HG02943 (cell line): ENCODE measurements at regions not wholly inside any gene's neighbourhood (a gene's known extent, or its start where the extent isn't known, plus 50 kb on each side); places are given as distances from the start of the nearest gene placed in this dataset.

Experiments
- ATAC-seq: cut with Tn5 transposase; IDR thresholded peaks from one replicate; pipeline ENCODE4 v1.9.1; 2021; ENCODE audit warnings: mild to moderate bottlenecking, low read depth, moderate library complexity; ENCODE audit not compliant: unreplicated experiment

DNA sequence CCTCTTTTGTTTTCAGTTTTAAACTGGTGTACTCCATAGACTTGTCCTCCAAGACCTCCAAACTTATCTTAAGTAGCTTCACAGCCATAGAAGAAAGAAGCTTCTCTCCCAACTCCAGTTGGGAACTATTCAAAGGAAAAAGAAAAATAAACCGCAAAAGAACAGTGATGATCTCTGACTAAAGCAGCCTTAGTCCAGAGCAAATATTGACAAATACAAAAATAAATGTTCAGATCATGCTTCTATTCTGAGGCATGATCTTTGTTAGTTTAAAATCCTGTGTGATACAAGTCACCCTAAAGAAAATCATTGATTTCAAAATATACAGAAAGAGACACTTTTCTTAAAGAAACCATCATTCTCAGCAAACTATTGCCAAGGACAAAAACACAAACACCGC lies 373.0 kb upstream of the SMIM30 start:
- ATAC-seq = no peak

DNA sequence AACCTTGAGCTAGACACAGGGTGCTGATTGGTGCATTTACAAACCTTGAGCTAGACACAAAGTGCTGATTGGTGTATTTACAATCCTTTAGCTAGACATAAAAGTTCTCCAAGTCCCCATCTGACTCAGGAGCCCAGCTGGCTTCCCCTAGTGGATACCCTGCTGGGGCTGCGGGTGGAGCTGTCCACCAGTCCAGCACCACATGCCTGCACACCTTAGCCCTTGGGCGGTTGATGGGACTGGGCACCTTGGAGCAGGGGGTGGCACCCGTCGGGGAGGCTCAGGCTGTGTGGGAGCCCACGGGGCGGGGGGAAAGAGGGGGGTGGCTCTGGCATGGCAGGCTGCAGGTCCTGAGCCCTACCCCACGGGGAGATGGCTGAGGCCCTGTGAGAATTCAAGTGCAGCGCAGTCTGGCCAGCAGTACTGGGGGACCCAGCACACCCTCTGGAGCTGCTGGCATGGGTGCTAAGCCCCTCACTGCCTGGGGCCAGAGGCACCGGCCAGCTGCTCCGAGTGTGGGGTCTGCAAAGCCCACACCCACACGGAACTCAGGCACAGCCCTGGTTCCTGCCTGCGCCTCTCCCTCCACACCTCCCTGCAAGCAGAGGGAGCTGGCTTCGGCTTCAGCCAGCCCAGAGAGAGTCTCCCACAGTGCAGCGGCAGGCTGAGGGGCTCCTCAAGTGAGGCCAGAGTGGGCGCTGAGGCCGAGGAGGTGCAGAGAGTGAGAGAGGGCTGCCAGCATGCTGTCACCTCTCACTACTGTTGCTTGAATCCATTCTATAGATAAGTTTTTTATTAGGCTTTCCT lies 369.8 kb upstream of the SMIM30 start:
- no peak for ATAC-seq

DNA sequence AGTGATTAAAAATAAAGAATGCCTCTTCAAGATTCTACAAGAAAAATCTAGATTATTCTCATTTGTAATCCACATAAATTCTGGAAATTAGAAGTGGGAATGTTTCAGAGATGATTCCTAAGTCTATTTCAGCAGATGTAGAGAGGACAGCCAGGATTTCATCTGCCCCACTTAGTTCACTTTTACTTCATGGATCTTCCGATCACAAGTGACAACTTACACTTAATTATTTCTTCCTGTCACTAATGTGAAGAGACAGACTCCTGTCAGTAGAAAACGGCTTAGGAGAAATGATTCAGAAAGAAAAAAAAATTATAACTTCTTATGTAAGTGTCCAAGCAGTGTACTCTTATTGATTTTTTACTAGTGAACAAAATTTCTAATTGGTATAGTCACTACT lies 368.2 kb upstream of the SMIM30 start:
- ATAC-seq = no peak

DNA sequence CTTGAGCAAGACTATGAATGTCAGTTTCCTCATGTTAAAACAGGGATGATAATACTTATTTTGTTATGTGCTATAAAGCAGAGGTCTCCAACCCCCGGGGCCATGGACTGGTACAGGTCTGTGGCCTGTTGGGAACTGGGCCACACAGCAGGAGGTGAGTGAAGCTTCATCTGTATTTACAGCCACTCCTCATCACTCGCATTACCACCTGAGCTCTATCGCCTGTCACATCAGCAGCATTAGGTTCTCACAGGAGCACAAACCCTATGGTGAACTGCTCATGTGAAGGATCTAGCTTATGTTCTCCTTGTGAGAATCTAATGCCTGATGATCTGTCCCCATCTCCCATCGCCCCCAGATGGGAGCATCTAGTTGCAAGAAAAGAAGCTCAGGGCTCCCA lies 365.3 kb upstream of the SMIM30 start:
- ATAC-seq = no peak

DNA sequence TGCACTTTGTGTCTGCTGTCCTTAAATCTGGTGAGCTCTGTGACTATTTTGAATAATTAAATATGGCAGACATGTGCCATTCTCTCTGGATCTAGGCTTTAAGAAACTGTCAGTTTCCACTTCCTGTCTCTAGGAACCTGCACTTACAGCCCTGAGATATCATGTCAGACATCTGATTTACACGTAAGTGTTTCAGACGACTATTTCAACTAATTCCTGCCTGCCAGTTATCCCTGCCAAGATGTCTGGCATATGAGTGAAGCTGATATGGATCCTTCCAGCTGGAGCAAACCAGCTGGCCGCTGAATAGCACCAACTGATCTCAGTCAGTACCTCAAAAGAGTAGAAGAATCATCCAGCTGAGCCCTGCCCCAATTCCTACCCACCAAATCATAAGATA lies 362.2 kb upstream of the SMIM30 start:
- ATAC-seq = no peak

DNA sequence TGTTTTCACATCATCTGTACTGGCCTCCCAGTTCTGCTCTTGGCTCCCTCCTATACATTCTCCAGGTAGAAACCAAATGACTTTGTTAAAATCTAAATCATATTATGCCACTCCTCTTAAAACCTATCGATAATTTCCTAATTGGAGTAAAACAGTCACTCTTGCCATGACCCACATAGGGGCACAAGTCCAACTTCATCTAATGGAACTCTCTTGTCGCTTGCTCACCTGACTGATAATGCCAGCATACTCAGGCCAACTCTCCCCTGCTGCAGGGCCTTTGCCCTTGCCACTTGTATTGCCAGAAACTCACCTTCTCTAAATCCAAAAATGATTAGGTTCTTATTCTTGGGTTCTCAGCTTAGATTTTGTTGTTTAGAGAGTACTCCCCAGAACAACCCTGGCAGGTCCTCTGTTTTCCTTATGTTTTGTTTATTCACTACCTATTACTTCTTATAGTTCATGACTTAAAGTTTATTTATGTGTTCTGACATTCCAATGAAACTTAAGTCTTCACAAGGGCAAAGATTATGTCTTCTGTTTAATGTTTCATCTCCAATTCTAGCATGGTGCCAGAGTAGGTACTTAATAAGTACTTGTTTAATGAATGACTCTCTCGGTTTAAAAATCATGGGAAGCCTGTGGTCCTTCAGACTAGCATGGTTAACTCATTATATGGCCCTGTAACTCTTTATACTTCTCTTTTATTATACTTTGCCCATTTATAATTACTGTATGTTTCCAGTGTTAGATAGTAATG lies 345.9 kb upstream of the SMIM30 start:
- ATAC-seq = no peak

GRCh38 chr7:113460067-113460466 lies 341.7 kb upstream of the SMIM30 start:
- ATAC-seq = no peak

DNA sequence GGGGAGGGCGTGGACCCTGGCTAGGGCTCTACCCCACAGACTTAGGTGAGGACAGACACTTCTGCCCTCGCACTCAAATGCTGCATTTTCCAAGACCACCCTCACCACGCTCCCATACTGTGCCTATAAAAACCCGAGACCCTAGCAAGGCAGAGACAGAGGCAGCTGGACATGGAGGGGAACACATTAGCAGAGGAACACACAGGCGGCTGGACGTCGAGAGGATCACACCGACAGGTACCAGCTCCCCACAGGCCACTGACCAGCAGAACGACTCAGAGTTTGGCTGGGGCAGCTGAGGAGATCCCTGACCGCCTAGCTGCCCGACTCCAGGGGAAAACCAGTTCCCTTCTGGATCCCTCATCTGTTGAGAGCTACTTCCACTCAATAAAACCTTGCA lies 338.2 kb upstream of the SMIM30 start:
- ATAC-seq = no peak

GRCh38 chr7:113454597-113455169 lies 336.3 kb upstream of the SMIM30 start:
- no peak for ATAC-seq

- ATAC-seq = no peak
Measured at GRCh38 chr7:113452245-113452644, 333.9 kb upstream of the SMIM30 start.

DNA sequence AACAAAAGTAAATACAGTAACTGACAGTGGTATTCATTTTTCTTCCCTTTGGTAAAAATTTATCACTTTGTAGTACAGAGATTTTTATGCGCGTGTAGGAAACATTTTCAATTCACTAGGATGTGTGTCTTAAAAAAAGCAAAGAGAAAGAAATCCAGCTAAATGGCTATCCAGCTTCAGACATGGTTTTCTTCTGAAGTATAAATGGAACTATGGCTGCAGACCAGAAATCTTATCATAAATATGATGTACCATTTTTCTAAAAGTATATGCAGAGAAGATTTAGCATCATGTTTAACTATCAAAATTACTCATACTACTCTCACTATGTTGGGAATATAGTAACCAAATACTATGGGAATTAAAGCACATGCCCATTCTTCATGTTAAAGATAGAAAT lies 328.4 kb upstream of the SMIM30 start:
- ATAC-seq = no peak

DNA sequence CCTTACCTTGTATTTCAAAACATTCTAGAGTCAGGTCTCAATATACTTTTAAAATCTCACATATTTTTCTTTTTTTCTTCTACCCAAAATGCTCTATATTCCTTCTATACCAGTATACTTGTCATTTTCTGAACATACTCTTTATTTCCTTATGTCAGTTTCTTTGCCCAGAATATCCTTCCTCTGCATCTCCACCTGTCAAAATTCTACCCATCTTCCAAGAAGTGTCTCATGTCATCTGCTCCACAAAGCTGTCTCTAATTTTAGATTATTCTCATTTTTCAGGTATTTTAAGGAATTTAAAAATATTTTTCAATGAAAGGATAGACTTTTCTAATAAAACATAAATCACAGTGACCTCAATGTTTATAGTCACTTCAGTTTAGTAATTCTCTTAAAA lies 328.0 kb upstream of the SMIM30 start:
- ATAC-seq = no peak

DNA sequence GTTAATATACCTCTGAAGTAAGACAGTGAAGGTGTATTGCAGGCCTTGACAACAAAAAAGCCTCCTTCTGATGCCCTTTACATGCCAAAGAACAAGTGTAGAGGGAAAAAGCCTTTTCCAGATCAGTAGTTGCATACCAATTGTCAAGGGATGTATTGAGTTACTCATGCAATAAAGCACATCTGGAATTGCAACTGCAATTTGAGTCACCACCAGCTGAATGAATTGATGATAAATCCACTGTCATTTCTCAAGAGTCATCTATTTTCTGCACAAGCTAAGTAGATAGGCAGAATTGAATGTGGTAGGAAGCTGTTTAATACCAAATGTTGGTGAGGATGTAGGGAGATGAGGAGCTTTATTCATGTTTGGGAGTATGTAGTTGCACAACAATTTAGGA lies 325.9 kb upstream of the SMIM30 start:
- ATAC-seq = no peak

DNA sequence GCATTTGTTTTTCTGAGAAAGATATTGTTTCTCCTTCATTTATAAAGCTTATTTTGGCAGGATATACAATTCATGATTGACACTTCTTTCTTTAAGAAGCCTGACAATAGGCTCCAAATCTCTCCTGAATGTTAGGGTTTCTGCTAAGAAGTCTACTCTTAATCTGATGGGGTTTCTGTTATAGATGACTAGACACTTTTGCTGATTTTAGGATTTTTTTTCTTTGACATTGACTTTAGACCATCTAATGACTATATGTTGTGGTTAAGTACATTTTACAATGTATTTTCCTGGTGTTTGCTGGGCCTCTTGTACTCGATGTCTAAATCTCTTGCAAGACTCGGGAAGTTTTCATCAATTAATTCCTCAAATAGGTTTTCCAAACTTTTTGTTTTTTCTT lies 321.8 kb upstream of the SMIM30 start:
- no peak for ATAC-seq

DNA sequence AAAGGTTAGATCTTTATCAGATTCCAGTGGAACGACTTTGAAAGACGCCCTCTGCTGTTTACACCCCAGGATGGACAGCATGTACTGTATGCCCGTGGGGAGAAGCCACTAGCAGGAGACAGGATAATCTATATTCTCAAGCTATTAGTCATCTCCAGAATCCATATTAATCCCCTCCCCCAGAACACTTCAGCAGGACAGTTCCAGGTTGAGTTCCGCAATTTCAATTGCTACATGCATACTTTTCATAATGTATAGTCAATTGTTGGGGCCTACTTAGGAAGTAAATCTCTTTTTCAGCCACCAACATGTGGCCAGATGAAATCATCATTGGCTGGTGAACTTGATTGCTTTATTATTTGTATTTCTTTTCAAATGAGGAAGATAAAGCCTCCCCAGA lies 313.1 kb upstream of the SMIM30 start:
- ATAC-seq = no peak

GRCh38 chr7:113424185-113424817 lies 305.9 kb upstream of the SMIM30 start:
- ATAC-seq = no peak

- peak; percentile 99 for ATAC-seq
Measured at GRCh38 chr7:113421696-113422330, 303.5 kb upstream of the SMIM30 start.

DNA sequence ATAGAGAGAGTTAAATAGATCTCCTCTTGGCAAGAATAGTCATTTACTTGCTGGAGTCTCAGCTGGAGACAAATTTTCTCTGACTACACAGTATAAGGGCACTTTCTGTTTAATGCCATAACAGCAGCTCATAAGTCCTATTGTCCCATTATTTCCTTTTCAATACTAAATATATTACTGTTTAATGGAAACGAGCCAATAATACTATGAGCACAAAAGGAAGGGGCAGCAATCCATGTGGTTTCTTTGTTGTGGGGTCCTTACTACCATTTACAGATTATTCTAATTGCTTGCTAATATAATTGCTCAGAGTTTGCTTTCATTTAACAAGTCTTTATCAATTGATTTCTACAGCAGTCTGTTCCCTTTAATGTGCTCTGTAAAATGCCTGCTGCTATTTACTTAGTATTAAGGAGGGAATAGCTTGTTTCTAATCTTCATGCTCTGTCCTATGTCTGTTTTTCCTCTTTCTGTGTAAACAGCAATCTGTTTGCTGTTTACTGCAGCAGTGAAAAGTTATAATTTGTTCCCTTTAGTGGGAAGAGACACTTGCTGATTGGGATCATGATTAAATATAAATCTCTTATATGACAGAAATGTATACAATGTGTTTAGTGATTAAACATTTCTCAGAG lies 296.2 kb upstream of the SMIM30 start:
- no peak for ATAC-seq

- ATAC-seq = no peak
Measured at GRCh38 chr7:113412410-113412809, 294.1 kb upstream of the SMIM30 start.

DNA sequence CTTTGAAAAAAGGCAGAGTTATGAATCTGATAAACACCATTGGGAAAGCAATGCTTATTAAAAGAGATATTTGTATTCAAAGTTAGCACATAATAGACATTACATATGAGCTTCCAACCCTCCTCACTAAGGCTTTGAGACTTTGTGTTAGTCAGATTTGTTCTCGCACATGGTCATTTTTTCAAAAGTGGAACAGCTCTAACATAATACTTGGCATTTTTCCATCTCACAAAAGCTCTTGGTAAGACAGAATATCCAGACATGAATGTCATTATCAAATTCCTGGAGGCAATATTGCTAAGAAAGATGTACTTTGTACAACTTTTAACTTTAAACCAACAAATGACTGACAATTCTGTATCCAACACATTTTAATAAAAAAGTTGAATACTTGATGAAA lies 292.4 kb upstream of the SMIM30 start:
- no peak for ATAC-seq
